Effector CD8-positive, alpha-beta T cell (primary cell): ENCODE measurements at regions not wholly inside any gene's neighbourhood (a gene's known extent, or its start where the extent isn't known, plus 50 kb on each side); places are given as distances from the start of the nearest gene placed in this dataset.
"Not testable (repeated sequence)": the region's sequence is repeated elsewhere in the genome, so short reads cannot be mapped to it uniquely, and the experiment has no call there.

Experiments used
- DNase-seq: peaks from one replicate; lab custom pipeline; 2025; lab: John Stamatoyannopoulos, UW

GRCh38 chr1:30092051-30092858 is 631.1 kb downstream of the MATN1 start:
- no peak for DNase-seq

GRCh38 chr1:30090162-30090820 is 633.1 kb downstream of the MATN1 start:
- no peak for DNase-seq

GRCh38 chr1:30089024-30089430 is 634.4 kb downstream of the MATN1 start:
- DNase-seq: no peak

GRCh38 chr1:30088594-30088993 is 634.8 kb downstream of the MATN1 start:
- DNase-seq: no peak

- DNase-seq: no peak
Measured at GRCh38 chr1:30087465-30087864, 635.9 kb downstream of the MATN1 start.

- no peak for DNase-seq
Measured at GRCh38 chr1:30085811-30086770, 637.3 kb downstream of the MATN1 start.

GRCh38 chr1:30084909-30085571 is 638.3 kb downstream of the MATN1 start:
- no peak for DNase-seq

GRCh38 chr1:30083800-30084464 is 639.5 kb downstream of the MATN1 start:
- no peak for DNase-seq

- DNase-seq: no peak
Measured at GRCh38 chr1:30081379-30082102, 641.8 kb downstream of the MATN1 start.

GRCh38 chr1:30075916-30076315 is 647.5 kb downstream of the MATN1 start:
- not testable (repeated sequence) for DNase-seq

GRCh38 chr1:30068787-30069472 is 654.5 kb downstream of the MATN1 start:
- no peak for DNase-seq

- DNase-seq: no peak
Measured at GRCh38 chr1:30064547-30064946, 658.8 kb downstream of the MATN1 start.

GRCh38 chr1:30063621-30064280 is 659.6 kb downstream of the MATN1 start:
- no peak for DNase-seq

GRCh38 chr1:30061292-30062220 is 661.8 kb downstream of the MATN1 start:
- no peak for DNase-seq

GRCh38 chr1:30060738-30061137 is 662.6 kb downstream of the MATN1 start:
- no peak for DNase-seq

- DNase-seq: no peak
Measured at GRCh38 chr1:30058970-30059369, 664.4 kb downstream of the MATN1 start.

- DNase-seq: no peak
Measured at GRCh38 chr1:30054126-30054525, 669.3 kb downstream of the MATN1 start.

GRCh38 chr1:30052178-30052577 is 671.2 kb downstream of the MATN1 start:
- DNase-seq: no peak
